ENCODE measurements at regions not wholly inside any gene's neighbourhood (a gene's known extent, or its start where the extent isn't known, plus 50 kb on each side); places are given as distances from the start of the nearest gene placed in this dataset.

- Histone ChIP-seq H3K27ac (ENCODE audit: low read length) (no peak overlapping the region), H3K36me3 (ENCODE audit: control insufficient read depth, insufficient read depth, low read length) (no peaks in the 10 kb centered on the region), H3K4me1 (ENCODE audit: control insufficient read depth, insufficient read depth, low read length) (no peaks in the 10 kb centered on the region), H3K4me3 (ENCODE audit: low read depth in 2 of 2, low read length in 2 of 2) (no peak overlapping the region), H3K9me3 (ENCODE audit: control insufficient read depth, insufficient read depth, low read depth, low read length) (no peaks in the 10 kb centered on the region), H3K27me3 (ENCODE audit: control insufficient read depth, insufficient read depth, low read length) (no peaks in the 10 kb centered on the region)
- TF ChIP-seq SIN3A (IDR thresholded peaks at IDR 0.05; ENCODE audit: borderline replicate concordance, insufficient read depth, low read depth, low read length), result no peak
- BruUV-seq (replicated peaks), result no TSS peak
- intact Hi-C loops (cut with micrococcal nuclease; ENCODE audit: unreplicated experiment), result no loop called here
- DNase-seq (ENCODE audit: low read depth, low spot score) (no peak), ATAC-seq (no peak)
- ChIA-PET POLR2A (no interaction called here), CTCF (no interaction called here)
- in situ Hi-C loops (cut with HindIII; ENCODE audit: low pct_unique_long_range_greater_than_20kb, low sequenced_read_pairs), result no loop called here
Observed at GRCh38 chr4:189823591-189823990, 117.1 kb upstream of the FRG1 start.

- no peaks in the 10 kb centered on the region for H3K36me3 ChIP-seq (ENCODE audit: control insufficient read depth, insufficient read depth, low read length)
- ChIA-PET POLR2A (no interaction called here), CTCF (no interaction called here)
- intact Hi-C loops (cut with micrococcal nuclease; ENCODE audit: unreplicated experiment), result no loop called here
- H3K4me3 ChIP-seq (ENCODE audit: low read depth in 2 of 2, low read length in 2 of 2), result no peak overlapping the region
- H3K27me3 ChIP-seq (ENCODE audit: control insufficient read depth, insufficient read depth, low read length), result no peaks in the 10 kb centered on the region
- no peak overlapping the region for H3K27ac ChIP-seq (ENCODE audit: low read length)
- no peaks in the 10 kb centered on the region for H3K4me1 ChIP-seq (ENCODE audit: control insufficient read depth, insufficient read depth, low read length)
- no peak for DNase-seq (ENCODE audit: low read depth, low spot score)
- no peaks in the 10 kb centered on the region for H3K9me3 ChIP-seq (ENCODE audit: control insufficient read depth, insufficient read depth, low read depth, low read length)
- no TSS peak for BruUV-seq (replicated peaks)
- ATAC-seq, result no peak
- TF ChIP-seq POLR2AphosphoS5 (IDR thresholded peaks at IDR 0.05; ENCODE audit: low read depth, low read length) (no peak), TCF7L2 (IDR thresholded peaks at IDR 0.05; ENCODE audit: low read depth, low read length) (no peak), CTCF (IDR thresholded peaks at IDR 0.05) (no peak), SIN3A (IDR thresholded peaks at IDR 0.05; ENCODE audit: borderline replicate concordance, insufficient read depth, low read depth, low read length) (no peak)
- TF ChIP-seq, protein P1, sequence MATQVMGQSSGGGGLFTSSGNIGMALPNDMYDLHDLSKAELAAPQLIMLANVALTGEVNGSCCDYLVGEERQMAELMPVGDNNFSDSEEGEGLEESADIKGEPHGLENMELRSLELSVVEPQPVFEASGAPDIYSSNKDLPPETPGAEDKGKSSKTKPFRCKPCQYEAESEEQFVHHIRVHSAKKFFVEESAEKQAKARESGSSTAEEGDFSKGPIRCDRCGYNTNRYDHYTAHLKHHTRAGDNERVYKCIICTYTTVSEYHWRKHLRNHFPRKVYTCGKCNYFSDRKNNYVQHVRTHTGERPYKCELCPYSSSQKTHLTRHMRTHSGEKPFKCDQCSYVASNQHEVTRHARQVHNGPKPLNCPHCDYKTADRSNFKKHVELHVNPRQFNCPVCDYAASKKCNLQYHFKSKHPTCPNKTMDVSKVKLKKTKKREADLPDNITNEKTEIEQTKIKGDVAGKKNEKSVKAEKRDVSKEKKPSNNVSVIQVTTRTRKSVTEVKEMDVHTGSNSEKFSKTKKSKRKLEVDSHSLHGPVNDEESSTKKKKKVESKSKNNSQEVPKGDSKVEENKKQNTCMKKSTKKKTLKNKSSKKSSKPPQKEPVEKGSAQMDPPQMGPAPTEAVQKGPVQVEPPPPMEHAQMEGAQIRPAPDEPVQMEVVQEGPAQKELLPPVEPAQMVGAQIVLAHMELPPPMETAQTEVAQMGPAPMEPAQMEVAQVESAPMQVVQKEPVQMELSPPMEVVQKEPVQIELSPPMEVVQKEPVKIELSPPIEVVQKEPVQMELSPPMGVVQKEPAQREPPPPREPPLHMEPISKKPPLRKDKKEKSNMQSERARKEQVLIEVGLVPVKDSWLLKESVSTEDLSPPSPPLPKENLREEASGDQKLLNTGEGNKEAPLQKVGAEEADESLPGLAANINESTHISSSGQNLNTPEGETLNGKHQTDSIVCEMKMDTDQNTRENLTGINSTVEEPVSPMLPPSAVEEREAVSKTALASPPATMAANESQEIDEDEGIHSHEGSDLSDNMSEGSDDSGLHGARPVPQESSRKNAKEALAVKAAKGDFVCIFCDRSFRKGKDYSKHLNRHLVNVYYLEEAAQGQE (IDR thresholded peaks at IDR 0.05; ENCODE audit: insufficient read depth in 1 of 2, low read depth in 2 of 2, low read length in 1 of 2), result no peak
- in situ Hi-C loops (cut with HindIII; ENCODE audit: low pct_unique_long_range_greater_than_20kb, low sequenced_read_pairs), result no loop called here
Observed at GRCh38 chr4:189825466-189825865, 115.2 kb upstream of the FRG1 start.

DNA sequence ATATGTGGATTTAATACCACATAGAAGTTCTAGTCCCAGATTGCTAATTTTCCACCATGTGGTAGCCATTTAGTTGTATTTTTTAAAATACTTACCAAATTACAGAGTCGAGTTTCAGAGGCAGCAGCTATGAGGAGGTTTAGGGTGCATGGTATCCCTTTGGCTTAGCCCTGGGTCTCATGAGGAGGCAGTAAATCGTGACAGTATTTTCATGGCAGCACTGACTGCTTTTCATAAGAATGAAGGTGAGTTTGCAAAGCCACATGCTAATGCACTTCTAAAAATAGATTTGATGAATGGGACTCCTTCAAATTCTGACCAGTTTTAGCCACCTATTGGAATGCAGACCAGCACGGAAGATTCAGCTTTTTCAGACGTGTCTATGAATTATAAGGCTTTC is 114.0 kb upstream of the FRG1 start:
- TF ChIP-seq, protein P1 (IDR thresholded peaks at IDR 0.05; ENCODE audit: insufficient read depth in 1 of 2, low read depth in 2 of 2, low read length in 1 of 2), result no peak
- TF ChIP-seq CTCF (IDR thresholded peaks at IDR 0.05) (no peak), TCF7L2 (IDR thresholded peaks at IDR 0.05; ENCODE audit: low read depth, low read length) (no peak), POLR2AphosphoS5 (IDR thresholded peaks at IDR 0.05; ENCODE audit: low read depth, low read length) (no peak), SIN3A (IDR thresholded peaks at IDR 0.05; ENCODE audit: borderline replicate concordance, insufficient read depth, low read depth, low read length) (no peak)
- ChIA-PET CTCF (no interaction called here), POLR2A (no interaction called here)
- intact Hi-C loops (cut with micrococcal nuclease; ENCODE audit: unreplicated experiment), result no loop called here
- no TSS peak for BruUV-seq (replicated peaks)
- Histone ChIP-seq H3K9me3 (ENCODE audit: control insufficient read depth, insufficient read depth, low read depth, low read length) (no peaks in the 10 kb centered on the region), H3K27ac (ENCODE audit: low read length) (no peak overlapping the region), H3K4me1 (ENCODE audit: control insufficient read depth, insufficient read depth, low read length) (no peaks in the 10 kb centered on the region), H3K36me3 (ENCODE audit: control insufficient read depth, insufficient read depth, low read length) (no peaks in the 10 kb centered on the region), H3K27me3 (ENCODE audit: control insufficient read depth, insufficient read depth, low read length) (no peaks in the 10 kb centered on the region), H3K4me3 (ENCODE audit: low read depth in 2 of 2, low read length in 2 of 2) (no peak overlapping the region)
- ATAC-seq, result no peak
- DNase-seq (ENCODE audit: low read depth, low spot score), result no peak
- in situ Hi-C loops (cut with HindIII; ENCODE audit: low pct_unique_long_range_greater_than_20kb, low sequenced_read_pairs), result no loop called here
